H9 (cell line): ENCODE measurements at regions not wholly inside any gene's neighbourhood (a gene's known extent, or its start where the extent isn't known, plus 50 kb on each side); places are given as distances from the start of the nearest gene placed in this dataset.

ENCODE experiments used
- DNase-seq: peaks from one replicate; pipeline ENCODE4 v3.0.0-alpha.2; 2017
- H2AFZ ChIP-seq: one replicate; pipeline ENCODE4 v1.6.1; 2013; ENCODE audit warnings: mild to moderate bottlenecking, low read length, control low read depth, moderate library complexity
- H2AK5ac ChIP-seq: 2 replicates; pipeline ENCODE4 v1.6.1; 2013; ENCODE audit warnings: low read length, control low read depth, mixed read lengths; ENCODE audit not compliant: insufficient read length
- H2BK120ac ChIP-seq: one replicate; pipeline ENCODE4 v1.6.1; 2013; ENCODE audit warnings: low read depth, mild to moderate bottlenecking, low read length, control low read depth, inconsistent platforms; ENCODE audit not compliant: poor library complexity, severe bottlenecking
- H2BK12ac ChIP-seq: 2 replicates; pipeline ENCODE4 v1.6.1; 2013; ENCODE audit warnings: low read length, control low read depth, mixed read lengths, low read depth; ENCODE audit not compliant: insufficient read length
- H2BK15ac ChIP-seq: 2 replicates; pipeline ENCODE4 v1.6.1; 2013; ENCODE audit warnings: low read depth, low read length, control low read depth
- H2BK20ac ChIP-seq: one replicate; pipeline ENCODE4 v1.6.1; 2013; ENCODE audit warnings: low read depth, mild to moderate bottlenecking, low read length, control low read depth, inconsistent platforms; ENCODE audit not compliant: poor library complexity, severe bottlenecking
- H2BK5ac ChIP-seq: 2 replicates; pipeline ENCODE4 v1.6.1; 2013; ENCODE audit warnings: low read length, control low read depth, mixed read lengths; ENCODE audit not compliant: insufficient read length
- H3K14ac ChIP-seq: 2 replicates; pipeline ENCODE4 v1.6.1; 2013; ENCODE audit warnings: low read length, control low read depth; ENCODE audit not compliant: insufficient read depth
- H3K18ac ChIP-seq: 2 replicates; pipeline ENCODE4 v1.6.1; 2013; ENCODE audit warnings: low read depth, mild to moderate bottlenecking, mixed read lengths, low read length, control low read depth; ENCODE audit not compliant: insufficient read length
- H3K23ac ChIP-seq: 2 replicates; pipeline ENCODE4 v1.6.1; 2013; ENCODE audit warnings: low read length, control low read depth, mixed read lengths, low read depth; ENCODE audit not compliant: insufficient read length
- H3K23me2 ChIP-seq: 2 replicates; pipeline ENCODE4 v1.6.1; 2013; ENCODE audit warnings: low read depth, mild to moderate bottlenecking, mixed read lengths, low read length, control low read depth; ENCODE audit not compliant: insufficient read length, poor library complexity, severe bottlenecking
- H3K27ac ChIP-seq: 2 replicates; pipeline ENCODE4 v1.5.1; 2013; ENCODE audit warnings: low read length, control low read depth, mixed read lengths, low read depth; ENCODE audit not compliant: insufficient read length
- H3K27me3 ChIP-seq: 2 replicates; pipeline ENCODE4 v1.6.1; 2013; ENCODE audit warnings: low read length, control low read depth, inconsistent platforms; ENCODE audit not compliant: insufficient read depth
- H3K4ac ChIP-seq: 2 replicates; pipeline ENCODE4 v1.6.1; 2013; ENCODE audit warnings: low read depth, mild to moderate bottlenecking, control low read depth, inconsistent platforms, low read length, moderate library complexity
- H3K4me1 ChIP-seq: 2 replicates; pipeline ENCODE4 v1.6.1; 2013; ENCODE audit warnings: low read length, control low read depth, inconsistent platforms; ENCODE audit not compliant: insufficient read depth
- H3K4me2 ChIP-seq: 2 replicates; pipeline ENCODE4 v1.6.1; 2013; ENCODE audit warnings: low read length, control low read depth, mixed read lengths; ENCODE audit not compliant: insufficient read length, insufficient read depth
- H3K56ac ChIP-seq: 2 replicates; pipeline ENCODE4 v1.6.1; 2013; ENCODE audit warnings: low read depth, mild to moderate bottlenecking, mixed read lengths, low read length, control low read depth; ENCODE audit not compliant: insufficient read length
- H3K79me1 ChIP-seq: 2 replicates; pipeline ENCODE4 v1.6.1; 2013; ENCODE audit warnings: low read depth, mild to moderate bottlenecking, moderate library complexity, low read length, control low read depth, inconsistent platforms; ENCODE audit not compliant: insufficient read depth, poor library complexity, severe bottlenecking
- H3K79me2 ChIP-seq: 2 replicates; pipeline ENCODE4 v1.6.1; 2013; ENCODE audit warnings: low read length, control low read depth, inconsistent platforms; ENCODE audit not compliant: insufficient read depth
- H3K9ac ChIP-seq: 2 replicates; pipeline ENCODE4 v1.6.1; 2013; ENCODE audit warnings: low read length, control low read depth, mixed read lengths; ENCODE audit not compliant: insufficient read length; ENCODE audit errors: extremely low read depth
- H3K9me3 ChIP-seq: one replicate; pipeline ENCODE4 v1.6.1; 2013; ENCODE audit warnings: low read depth, low read length, inconsistent platforms; ENCODE audit not compliant: control insufficient read depth
- H3T11ph ChIP-seq: one replicate; pipeline ENCODE4 v1.6.1; 2013; ENCODE audit warnings: mild to moderate bottlenecking, low read length, control low read depth, inconsistent platforms
- H4K20me1 ChIP-seq: one replicate; pipeline ENCODE4 v1.6.1; 2013; ENCODE audit not compliant: control insufficient read depth, insufficient read length, insufficient read depth
- H4K5ac ChIP-seq: 2 replicates; pipeline ENCODE4 v1.6.1; 2013; ENCODE audit warnings: low read depth, mild to moderate bottlenecking, mixed read lengths, low read length, control low read depth; ENCODE audit not compliant: insufficient read length
- H4K8ac ChIP-seq: replicated peaks from 2 replicates; pipeline ENCODE4 v1.6.1; 2013; ENCODE audit warnings: low read length, control low read depth, mixed read lengths, low read depth; ENCODE audit not compliant: insufficient read length
- H4K91ac ChIP-seq: 2 replicates; pipeline ENCODE4 v1.6.1; 2013; ENCODE audit warnings: low read depth, mild to moderate bottlenecking, moderate library complexity, mixed read lengths, low read length, control low read depth; ENCODE audit not compliant: insufficient read length
- H3K27ac Mint-ChIP-seq, 3 experiments: 2 replicates in 2 of 3; 3 replicates in 1 of 3; pipeline ENCODE4 v1.8.0; 2020 to 2021; ENCODE audit warnings: mixed read lengths in 3 of 3, mild to moderate bottlenecking in 1 of 3, moderate library complexity in 1 of 3
- H3K27me3 Mint-ChIP-seq: 2 replicates; pipeline ENCODE4 v1.8.0; 2021; ENCODE audit warnings: low read depth, mild to moderate bottlenecking, moderate library complexity, mixed read lengths
- H3K36me3 Mint-ChIP-seq, 3 experiments: 2 replicates in 2 of 3; 3 replicates in 1 of 3; pipeline ENCODE4 v1.8.0; 2020 to 2021; ENCODE audit warnings: low read depth in 3 of 3, mixed read lengths in 3 of 3; ENCODE audit not compliant: insufficient read depth in 1 of 3
- H3K4me1 Mint-ChIP-seq, 2 experiments: 2 replicates each; pipeline ENCODE4 v1.8.0; 2020; ENCODE audit warnings: mixed read lengths in 2 of 2
- H3K4me3 Mint-ChIP-seq, 2 experiments: 2 replicates in 1 of 2; 3 replicates in 1 of 2; pipeline ENCODE4 v1.8.0; 2020 to 2021; ENCODE audit warnings: mild to moderate bottlenecking in 2 of 2, mixed read lengths in 2 of 2, moderate library complexity in 1 of 2
- H3K9me3 Mint-ChIP-seq, 2 experiments: 2 replicates in 1 of 2; 3 replicates in 1 of 2; pipeline ENCODE4 v1.8.0; 2020; ENCODE audit warnings: mild to moderate bottlenecking in 2 of 2, mixed read lengths in 2 of 2, moderate library complexity in 1 of 2
- CTCF ChIP-seq: fragments of 200-600 bp; sonication (generic); conservative IDR thresholded peaks from 3 replicates; pipeline ENCODE4 v1.8.0; 2021; ENCODE audit warnings: antibody characterized with exemption, mild to moderate bottlenecking
- WGBS: extraction: QIAGEN DNeasy Blood & Tissue Kit; methylation state at CpG from one replicate; pipeline ENCODE4 v1.1.7; 2013; ENCODE audit warnings: missing lambda C conversion rate, low lambda C conversion rate, mixed read lengths; ENCODE audit not compliant: insufficient read length; ENCODE audit errors: extremely low coverage; 5-methylcytosine and 5-hydroxymethylcytosine counted together

- Histone ChIP-seq H3K23me2 (no peaks in the 10 kb centered on the region), H2BK12ac (no peak overlapping the region), H3K79me1 (no peaks in the 10 kb centered on the region), H3K4me1 (no peaks in the 10 kb centered on the region), H4K5ac (no peak overlapping the region), H3K9ac (no peak overlapping the region), H3K14ac (no peak overlapping the region), H3K4ac (no peak overlapping the region), H3K23ac (no peak overlapping the region), H3K4me2 (no peak overlapping the region), H3K27me3 (no peaks in the 10 kb centered on the region), H2BK15ac (no peak overlapping the region), H3K9me3 (peaks cover 29% of the 10 kb centered on the region), H3K27ac (no peak overlapping the region), H3T11ph (no peak overlapping the region), H4K20me1 (no peaks in the 10 kb centered on the region), H2BK120ac (no peak overlapping the region), H3K56ac (no peak overlapping the region), H4K8ac (no peak overlapping the region), H4K91ac (no peak overlapping the region), H2BK5ac (no peak overlapping the region), H3K18ac (no peak overlapping the region), H2BK20ac (no peak overlapping the region), H2AK5ac (no peak overlapping the region), H3K79me2 (no peaks in the 10 kb centered on the region), H2AFZ (no peak overlapping the region)
- H3K4me1 Mint-ChIP-seq = no peaks in the 10 kb centered on the region
- DNase-seq = no peak
- H3K4me3 Mint-ChIP-seq = no peak overlapping the region
- no CpG with 5 or more reads among the region's 1 CpG for WGBS
- peaks cover 6 to 41% (median 21%) of the 10 kb centered on the region in 3 experiments for H3K36me3 Mint-ChIP-seq
- peaks cover 3% of the 10 kb centered on the region; the same call in 1 of the 2 replicates for H3K27me3 Mint-ChIP-seq
- peaks cover 43 to 59% of the 10 kb centered on the region in 2 experiments for H3K9me3 Mint-ChIP-seq
- TF ChIP-seq CTCF = no peak
- H3K27ac Mint-ChIP-seq = no peak overlapping the region
Measured at GRCh38 chr10:3613318-3613717, 171.7 kb downstream of the KLF6 start.
